ENCODE measurements at regions not wholly inside any gene's neighbourhood (a gene's known extent, or its start where the extent isn't known, plus 50 kb on each side); places are given as distances from the start of the nearest gene placed in this dataset.
"Not testable (repeated sequence)": the region's sequence is repeated elsewhere in the genome, so short reads cannot be mapped to it uniquely, and the experiment has no call there.

GRCh38 chr1:229141689-229142377 lies 129.1 kb upstream of the RAB4A start:
- no peak for DNase-seq

DNA sequence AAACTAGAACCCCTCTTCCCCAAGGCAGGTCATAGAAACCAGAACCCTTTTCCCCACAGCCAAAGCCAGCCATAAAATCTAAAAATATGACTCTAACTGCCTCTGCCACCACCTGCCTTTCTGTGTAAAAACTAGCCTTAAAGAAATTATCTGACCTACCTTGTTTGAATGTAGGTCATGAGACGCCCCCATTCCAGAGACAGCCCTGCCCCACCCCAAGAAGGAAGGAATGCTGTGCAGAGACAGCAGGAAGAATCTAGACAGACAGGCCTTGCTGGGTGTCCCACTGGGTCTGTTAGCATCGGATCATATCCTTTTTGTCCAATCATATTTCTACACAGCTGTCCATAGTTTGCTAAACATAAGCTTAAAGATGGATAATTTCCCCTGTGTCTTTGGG lies 128.4 kb upstream of the RAB4A start:
- DNase-seq, result no peak

DNA sequence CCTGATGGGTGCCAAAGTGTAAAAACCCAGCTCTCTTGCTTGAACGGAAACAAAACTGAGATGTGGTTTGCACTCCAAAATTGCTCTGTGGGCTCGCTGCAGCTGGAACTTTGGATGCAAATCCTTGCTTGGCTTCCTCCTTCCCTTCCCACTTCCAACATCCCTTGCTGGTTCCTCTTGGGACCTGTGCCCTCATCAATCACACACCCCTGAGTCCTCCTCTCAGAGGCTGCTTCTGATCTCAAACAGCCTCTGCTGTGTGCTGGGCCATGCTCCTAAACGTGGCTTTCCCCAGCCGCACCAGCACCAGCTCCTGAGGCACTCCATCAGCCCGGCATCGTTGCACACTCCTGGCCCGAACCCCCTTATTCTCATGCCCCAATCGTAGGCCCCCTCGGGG lies 124.3 kb upstream of the RAB4A start:
- no peak for DNase-seq

DNA sequence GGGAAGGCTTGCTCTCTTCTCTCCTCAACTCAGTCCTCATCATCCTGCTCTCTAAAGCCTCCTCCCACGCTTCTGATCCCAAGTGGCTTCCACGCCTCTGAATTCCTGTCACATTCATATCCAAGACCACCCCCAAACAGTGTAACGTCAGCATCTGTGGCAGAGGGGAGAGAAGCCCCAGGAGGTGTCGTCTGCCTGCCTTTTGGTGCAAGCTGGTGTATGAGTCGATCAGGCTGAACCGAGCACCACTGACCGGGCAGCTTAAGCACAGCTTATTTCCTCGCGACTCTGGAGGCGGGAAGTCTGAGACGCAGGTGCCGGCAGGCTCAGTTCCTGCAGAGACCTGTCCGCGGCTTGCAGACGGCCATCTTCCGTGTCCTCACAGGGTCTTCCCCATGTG lies 123.8 kb upstream of the RAB4A start:
- DNase-seq, result no peak

DNA sequence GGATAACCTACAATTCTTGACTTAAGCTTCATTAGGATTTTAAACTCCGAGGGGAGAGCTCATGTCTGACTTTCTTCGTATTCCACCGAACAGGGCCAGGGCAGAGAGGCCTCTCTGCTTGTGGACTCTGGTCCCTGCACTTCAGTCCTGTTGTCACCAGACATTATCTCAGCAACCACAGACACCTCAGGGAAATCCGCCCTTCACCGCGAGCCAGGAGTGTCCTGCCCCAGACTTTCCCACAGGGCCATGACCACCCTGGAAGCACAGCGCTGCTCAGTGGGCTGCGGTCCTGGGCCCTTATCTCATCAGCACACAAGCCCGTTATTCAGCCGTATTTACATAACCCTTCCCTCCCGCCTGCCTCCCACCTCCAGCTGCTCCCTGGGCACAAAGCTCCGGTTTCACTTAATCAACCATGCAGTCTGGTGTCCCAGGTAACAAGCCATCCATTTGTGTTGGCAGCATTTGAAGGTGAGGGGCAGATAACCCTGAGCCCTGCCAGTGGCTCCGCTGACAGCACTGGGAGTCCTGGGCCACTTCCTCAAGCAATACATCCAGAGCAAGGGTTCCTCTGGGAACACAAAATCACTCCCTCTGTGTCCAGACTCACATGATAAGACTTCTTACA lies 122.8 kb upstream of the RAB4A start:
- peak; percentile 96 for DNase-seq

GRCh38 chr1:229148743-229149142 lies 122.2 kb upstream of the RAB4A start:
- no peak for DNase-seq

- DNase-seq, result no peak
Measured at GRCh38 chr1:229149435-229149834, 121.5 kb upstream of the RAB4A start.

DNA sequence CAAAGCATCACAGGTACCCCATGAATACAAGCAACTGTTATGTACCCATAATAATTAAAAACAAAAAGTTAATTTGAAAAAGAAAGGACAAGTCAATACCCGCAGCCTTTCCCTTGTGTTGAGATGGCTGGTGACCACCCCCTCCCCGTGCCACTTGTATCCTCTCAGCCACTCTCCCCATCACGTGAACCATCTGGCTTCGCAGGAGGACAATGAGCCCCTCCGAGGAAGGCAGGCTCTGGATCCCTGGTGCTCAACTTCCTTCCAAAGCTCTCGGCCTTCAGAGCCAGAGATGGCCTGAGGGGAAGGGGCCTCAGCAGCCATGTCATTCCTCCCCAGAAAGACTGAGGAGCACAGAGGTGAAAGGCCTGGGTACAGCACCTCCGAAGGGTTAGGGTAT lies 120.4 kb upstream of the RAB4A start:
- no peak for DNase-seq

DNA sequence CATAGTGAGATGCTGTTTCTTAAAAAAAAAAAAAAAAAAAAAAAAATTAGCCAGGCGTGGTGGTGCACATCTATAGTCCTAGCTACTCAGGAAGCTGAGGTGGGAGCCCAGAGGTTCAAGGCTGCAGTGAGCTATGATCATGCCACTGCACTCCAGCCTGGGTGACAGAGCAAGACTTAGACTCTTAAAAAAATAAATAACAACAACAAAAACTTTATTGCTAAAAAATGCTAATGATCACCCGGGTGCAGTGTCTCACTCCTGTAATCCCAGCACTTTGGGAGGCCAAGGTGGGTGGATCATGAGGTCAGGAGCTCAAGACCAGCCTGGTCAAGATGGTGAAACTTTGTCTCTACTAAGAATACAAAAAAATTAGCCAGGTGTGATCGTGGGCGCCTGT lies 119.5 kb upstream of the RAB4A start:
- not testable (repeated sequence) for DNase-seq

DNA sequence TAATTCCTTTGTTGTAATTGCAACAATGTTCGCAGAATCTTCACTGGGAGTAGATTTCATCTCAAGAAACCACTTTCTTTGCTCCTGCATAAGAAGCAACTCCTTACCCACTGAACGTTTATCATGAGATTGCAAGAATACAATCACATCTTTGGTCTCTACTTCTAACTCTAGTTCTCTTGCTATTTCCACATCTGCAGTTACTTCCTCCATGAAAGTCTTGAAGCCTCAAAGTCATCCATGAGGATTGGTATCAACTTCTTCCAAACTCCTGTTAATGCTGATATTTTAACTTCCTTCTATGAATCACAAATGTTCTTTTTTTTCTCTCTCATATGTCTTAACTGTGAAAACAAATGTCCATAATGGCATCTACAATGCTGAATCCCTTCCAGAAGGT lies 118.6 kb upstream of the RAB4A start:
- no peak for DNase-seq

DNA sequence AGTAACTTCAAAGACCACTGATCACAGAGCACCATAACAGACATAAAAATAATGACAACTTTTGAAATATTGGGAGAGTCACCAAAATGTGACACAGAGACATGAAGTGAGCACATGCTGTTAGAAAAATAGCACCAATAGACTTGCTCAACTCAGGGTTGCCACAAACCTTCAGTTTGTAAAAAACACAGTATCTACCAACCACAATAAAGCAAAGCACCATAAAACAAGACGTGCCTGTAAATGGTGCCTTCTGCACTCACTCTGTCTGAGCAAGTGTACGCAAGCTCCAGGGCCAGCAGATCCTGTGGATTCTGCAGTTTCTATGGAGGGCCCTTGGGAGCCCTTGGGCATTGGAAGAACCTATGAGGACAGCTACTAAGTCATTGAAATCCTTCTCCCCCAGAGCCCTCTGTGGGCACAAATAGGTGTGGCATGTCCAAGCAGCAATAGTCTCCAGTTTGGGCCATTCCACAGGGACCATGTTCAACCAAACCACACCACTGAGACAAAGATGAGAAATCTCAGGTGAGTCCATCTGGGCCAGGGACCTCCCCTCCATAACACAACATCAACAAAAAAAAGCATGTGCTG lies 116.9 kb upstream of the RAB4A start:
- DNase-seq, result no peak

DNA sequence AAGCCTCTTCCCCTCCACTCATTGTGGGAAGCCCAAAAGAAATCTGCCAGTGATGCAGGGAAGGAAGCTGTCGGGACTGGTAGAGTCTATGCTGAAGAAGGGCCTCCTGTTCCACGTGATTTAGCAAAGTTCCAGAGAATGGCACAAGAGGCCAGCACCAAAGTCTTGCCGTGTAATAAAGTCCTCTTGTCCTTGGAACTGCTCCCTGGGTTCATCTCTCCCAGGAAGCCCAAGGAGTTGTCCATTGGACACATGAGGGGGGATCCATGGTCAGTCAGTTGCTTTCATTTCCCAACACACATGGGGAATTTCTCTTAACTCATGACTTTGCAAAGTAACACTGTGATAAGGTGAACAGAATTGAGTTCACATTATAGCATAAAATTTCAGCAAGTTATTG lies 116.1 kb upstream of the RAB4A start:
- DNase-seq, result no peak

DNA sequence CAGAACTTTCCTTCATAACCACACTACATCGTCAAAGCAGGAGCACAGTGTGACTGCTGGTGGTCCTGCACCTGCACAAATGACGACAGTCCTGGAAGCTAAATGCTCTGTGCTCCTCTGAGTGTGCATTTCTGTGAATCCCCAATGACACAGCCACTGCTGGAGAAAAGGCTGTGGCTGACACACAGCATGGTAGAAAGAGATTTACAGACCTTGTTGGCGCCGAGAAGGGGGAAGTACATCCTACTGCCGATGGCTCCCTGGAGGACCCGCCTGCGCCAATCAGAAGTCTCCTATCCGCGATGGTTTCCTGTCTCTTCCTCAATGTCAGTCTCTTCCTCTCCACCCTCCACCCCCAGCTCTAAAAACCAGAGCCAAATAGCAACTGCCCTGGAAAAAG lies 115.4 kb upstream of the RAB4A start:
- DNase-seq, result peak; percentile 58

- no peak for DNase-seq
Measured at GRCh38 chr1:229156872-229157271, 114.0 kb upstream of the RAB4A start.

GRCh38 chr1:229157480-229157879 lies 113.4 kb upstream of the RAB4A start:
- no peak for DNase-seq

- peak; percentile 22 for DNase-seq
Measured at GRCh38 chr1:229158341-229158921, 112.5 kb upstream of the RAB4A start.

DNA sequence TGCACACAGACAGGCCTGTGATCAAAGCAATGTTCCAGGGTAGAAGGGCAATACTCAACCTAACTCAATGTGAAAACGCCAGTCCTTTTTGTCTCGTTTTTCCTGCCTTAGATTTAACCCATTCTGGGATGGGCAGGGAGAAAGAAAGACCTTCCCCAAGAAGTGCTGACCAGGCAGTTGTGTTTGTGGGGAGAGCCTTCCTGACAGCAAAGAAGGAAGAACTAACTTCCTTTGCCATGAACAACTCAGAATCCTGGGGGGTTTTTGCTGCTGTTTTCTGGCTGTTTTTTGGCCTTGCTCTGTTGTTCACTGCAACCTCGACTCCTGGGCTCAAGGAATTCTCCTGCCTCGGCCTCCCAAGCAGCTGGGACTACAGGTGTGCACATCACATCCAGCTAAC lies 112.0 kb upstream of the RAB4A start:
- no peak for DNase-seq

- DNase-seq, result no peak
Measured at GRCh38 chr1:229159668-229160544, 111.0 kb upstream of the RAB4A start.

DNA sequence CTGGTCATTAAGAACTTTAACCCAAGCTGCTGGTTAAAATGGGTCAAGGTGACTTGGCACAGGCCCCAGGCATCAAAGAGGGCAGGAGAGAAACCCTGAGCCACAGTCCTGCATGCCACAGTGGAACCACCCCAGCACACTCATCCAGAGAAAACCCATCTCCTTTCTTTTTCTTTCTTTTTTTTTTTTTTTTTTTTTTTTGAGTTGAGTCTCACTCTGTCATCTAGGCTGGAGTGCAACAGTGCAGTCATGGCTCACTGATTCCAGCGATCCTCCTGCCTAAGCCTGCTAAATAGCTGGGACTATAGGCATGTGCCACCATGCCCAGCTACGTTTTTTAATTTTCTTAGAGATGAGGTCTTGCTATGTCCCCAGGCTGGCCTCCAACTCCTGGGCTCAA lies 109.2 kb upstream of the RAB4A start:
- no peak for DNase-seq

DNA sequence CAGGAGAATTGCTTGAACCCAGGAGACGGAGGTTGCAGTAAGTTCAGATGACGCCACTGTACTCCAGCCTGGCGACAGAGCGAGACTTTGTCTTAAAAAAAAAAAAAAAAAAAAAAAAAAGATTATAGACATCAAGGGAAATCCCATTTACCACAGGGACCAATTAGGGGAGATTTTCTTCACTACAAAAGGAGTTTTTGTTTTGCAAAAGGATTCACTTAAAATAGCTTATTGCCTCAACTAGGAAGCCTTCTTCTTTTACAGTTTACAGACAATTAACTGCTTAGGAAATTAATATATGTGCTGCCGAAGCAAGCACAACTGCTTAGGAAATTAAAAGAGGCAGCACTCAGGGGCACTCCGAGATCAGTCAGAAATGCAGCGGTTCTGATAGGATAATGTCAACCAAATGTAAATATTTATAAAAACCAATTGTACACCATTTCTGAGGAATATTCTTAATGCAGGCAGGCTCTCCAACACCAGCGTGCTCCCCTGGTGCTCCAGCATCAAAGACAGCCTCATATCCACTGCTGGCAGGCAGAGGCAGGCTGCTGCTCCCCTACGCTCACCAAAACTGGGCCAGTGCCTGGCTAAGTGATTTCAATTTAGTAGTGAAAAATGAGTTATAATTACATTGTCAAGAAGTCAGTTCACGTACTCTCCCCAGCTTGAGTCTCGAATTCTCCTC lies 107.9 kb upstream of the RAB4A start:
- DNase-seq, result no peak

DNA sequence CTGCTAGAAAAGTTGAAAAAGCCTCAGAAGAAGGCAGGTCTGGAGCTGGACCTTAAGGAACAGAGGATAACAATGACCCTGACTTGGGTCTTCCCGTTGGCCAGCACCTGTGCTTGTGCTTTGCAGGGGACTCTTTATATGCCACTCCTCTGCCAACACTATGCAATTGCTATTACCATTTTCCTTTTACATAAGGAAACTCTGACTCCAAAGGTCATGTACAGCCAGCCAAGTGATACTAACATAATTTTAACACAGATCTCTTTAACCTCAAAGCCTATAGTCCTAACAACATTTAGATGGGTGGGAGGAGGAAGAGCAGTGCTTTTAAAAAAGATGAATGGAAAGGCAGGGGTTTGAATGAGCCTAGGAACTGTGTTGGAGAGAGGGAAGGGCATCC lies 106.6 kb upstream of the RAB4A start:
- DNase-seq, result no peak
